ENCODE measurements at regions not wholly inside any gene's neighbourhood (a gene's known extent, or its start where the extent isn't known, plus 50 kb on each side); places are given as distances from the start of the nearest gene placed in this dataset.
"Not testable (repeated sequence)": the region's sequence is repeated elsewhere in the genome, so short reads cannot be mapped to it uniquely, and the experiment has no call there.

DNA sequence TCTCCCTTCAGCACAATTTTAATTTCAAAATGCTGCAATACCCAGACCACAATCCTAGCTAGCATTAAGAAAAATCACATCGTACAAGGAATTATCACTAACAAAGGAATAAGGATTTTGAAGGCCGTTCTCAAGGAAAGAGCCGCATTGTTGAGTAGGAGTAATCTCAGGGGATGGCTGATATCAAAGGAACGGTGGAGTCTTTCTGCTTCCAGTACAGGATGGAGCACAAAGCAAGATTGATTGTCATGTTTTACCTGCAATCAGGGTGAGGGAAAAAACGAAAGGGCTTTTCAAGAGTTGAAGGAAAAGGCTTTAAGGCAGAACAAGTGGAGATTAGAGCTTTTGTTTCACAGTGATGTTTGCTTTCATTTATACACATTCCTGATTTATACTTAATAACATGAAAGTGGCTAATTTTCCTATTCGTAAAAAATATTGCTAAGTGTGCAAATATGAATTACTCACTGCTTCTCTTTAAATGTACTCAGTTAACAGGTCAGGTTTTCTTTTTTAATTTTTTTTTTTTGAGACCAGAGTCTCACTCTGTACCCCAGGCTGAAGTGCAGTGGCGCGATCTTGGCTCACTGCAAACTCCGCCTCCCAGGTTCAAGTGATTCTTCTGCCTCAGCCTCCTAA is 207.0 kb downstream of the TRIML1 start:
- no peak overlapping the region for H3K27ac ChIP-seq
- no peaks in the 10 kb centered on the region for H3K36me3 ChIP-seq
- peaks cover 0 to 17% (median 0%) of the 10 kb centered on the region in 8 donors for H3K9me3 ChIP-seq
- DNase-seq = no peak
- 74 to 78% (median 74%) methylated on average over 9 of the region's 9 CpGs for WGBS, 5 donors
- H3K27me3 ChIP-seq (replicated peaks in 1 of 7) = no peaks in the 10 kb centered on the region
- no peak for TF ChIP-seq POLR2AphosphoS5 (IDR thresholded peaks at IDR 0.05)
- TF ChIP-seq, protein P1, sequence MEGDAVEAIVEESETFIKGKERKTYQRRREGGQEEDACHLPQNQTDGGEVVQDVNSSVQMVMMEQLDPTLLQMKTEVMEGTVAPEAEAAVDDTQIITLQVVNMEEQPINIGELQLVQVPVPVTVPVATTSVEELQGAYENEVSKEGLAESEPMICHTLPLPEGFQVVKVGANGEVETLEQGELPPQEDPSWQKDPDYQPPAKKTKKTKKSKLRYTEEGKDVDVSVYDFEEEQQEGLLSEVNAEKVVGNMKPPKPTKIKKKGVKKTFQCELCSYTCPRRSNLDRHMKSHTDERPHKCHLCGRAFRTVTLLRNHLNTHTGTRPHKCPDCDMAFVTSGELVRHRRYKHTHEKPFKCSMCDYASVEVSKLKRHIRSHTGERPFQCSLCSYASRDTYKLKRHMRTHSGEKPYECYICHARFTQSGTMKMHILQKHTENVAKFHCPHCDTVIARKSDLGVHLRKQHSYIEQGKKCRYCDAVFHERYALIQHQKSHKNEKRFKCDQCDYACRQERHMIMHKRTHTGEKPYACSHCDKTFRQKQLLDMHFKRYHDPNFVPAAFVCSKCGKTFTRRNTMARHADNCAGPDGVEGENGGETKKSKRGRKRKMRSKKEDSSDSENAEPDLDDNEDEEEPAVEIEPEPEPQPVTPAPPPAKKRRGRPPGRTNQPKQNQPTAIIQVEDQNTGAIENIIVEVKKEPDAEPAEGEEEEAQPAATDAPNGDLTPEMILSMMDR (IDR thresholded peaks at IDR 0.05 in 8 of 11, conservative IDR thresholded peaks at IDR 0.05 in 3 of 11) = no peak
- no peak for TF ChIP-seq POLR2A (IDR thresholded peaks at IDR 0.05)
- intact Hi-C loops (cut with DNase I; ENCODE audit: low total_unique reads) = no loop called here
- H3K4me1 ChIP-seq = no peaks in the 10 kb centered on the region
- no peak overlapping the region for H3K4me3 ChIP-seq

DNA sequence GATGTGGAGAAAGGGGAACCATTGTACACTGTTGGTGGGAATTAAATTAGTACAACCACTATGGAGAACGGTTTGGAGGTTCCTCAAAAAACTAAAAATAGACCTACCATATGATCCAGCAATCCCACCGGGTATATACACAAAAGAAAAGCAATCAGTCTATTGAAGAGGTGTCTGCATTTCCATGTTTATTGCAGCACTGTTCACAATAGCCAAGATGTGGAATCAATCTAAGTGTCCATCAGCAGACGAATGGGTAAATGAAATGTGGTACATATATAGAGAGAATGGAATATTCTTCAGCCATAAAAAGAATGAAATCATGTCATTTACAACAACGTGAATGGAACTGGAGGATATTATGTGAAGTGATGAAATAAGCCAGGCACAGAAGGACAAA is 208.1 kb downstream of the TRIML1 start:
- TF ChIP-seq, protein P1 (IDR thresholded peaks at IDR 0.05 in 8 of 11, conservative IDR thresholded peaks at IDR 0.05 in 3 of 11) = no peak
- TF ChIP-seq POLR2AphosphoS5 (IDR thresholded peaks at IDR 0.05) (no peak), POLR2A (IDR thresholded peaks at IDR 0.05) (no peak)
- 54 to 63% (median 60%) methylated on average over 4 of the region's 4 CpGs for WGBS, 5 donors
- no peak overlapping the region for H3K27ac ChIP-seq

DNA sequence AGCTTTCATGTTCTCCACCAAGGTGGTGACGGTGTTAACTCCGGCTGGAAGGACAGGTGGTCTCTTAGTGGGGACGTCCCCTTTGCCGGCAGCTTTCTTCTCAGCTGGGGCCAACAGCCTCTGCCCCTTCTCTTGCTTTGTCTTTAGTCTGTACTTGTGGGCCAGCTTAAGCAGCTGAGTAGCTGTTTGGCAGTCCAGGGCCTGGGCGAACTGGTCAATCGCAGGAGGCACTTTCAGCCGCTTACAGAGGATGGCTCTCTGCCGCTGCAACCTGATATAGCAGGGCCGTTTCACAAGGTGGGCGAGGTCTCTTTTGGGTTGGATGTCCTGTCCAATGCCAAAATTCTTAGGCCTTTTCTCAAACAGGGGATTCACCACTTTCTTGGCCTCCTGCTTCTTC is 210.3 kb downstream of the TRIML1 start:
- H3K4me1 ChIP-seq; H3K36me3 ChIP-seq; H3K27me3 ChIP-seq (replicated peaks in 1 of 7); DNase-seq; H3K4me3 ChIP-seq; H3K27ac ChIP-seq; intact Hi-C loops (cut with DNase I; ENCODE audit: low total_unique reads): not testable (repeated sequence)
- peaks cover 0 to 26% (median 16%) of the 10 kb centered on the region in 8 donors for H3K9me3 ChIP-seq
- 84 to 94% (median 86%) methylated on average over 10 of the region's 10 CpGs for WGBS, 5 donors

More for the DNA sequence above, 208.1 kb downstream of the TRIML1 start:
- intact Hi-C loops (cut with DNase I; ENCODE audit: low total_unique reads) = no loop called here
- no peaks in the 10 kb centered on the region for H3K36me3 ChIP-seq
- H3K4me1 ChIP-seq = no peaks in the 10 kb centered on the region
- no peak overlapping the region for H3K4me3 ChIP-seq
- H3K27me3 ChIP-seq (replicated peaks in 1 of 7) = no peaks in the 10 kb centered on the region
- peaks cover 0 to 17% (median 0%) of the 10 kb centered on the region in 8 donors for H3K9me3 ChIP-seq
- no peak for DNase-seq

DNA sequence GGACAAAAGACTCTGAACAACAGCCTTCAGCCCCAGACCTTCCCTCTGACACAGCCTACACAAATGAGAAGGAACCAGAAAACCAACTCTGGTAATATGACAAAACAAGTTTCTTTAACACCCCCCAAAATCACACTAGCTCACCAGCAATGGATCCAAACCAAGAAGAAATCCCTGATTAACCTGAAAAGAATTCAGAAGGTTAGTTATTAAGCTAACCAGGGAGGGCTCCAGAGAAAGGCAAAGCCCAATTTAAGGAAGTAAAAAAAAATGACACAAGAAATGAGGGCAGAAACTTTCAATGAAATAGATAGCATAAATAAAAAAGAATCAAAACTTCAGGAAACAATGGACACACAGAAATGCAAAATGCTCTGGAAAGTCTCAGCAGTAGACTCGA is 224.0 kb downstream of the TRIML1 start:
- 67 to 83% (median 76%) methylated on average over 1 of the region's 1 CpG for WGBS, 5 donors
- no peak overlapping the region for H3K27ac ChIP-seq

More for the DNA sequence above, 224.0 kb downstream of the TRIML1 start:
- H3K9me3 ChIP-seq = peaks cover 0 to 24% (median 0%) of the 10 kb centered on the region in 8 donors
- DNase-seq = no peak
- H3K36me3 ChIP-seq = no peaks in the 10 kb centered on the region
- H3K4me3 ChIP-seq = no peak overlapping the region
- TF ChIP-seq POLR2AphosphoS5 (IDR thresholded peaks at IDR 0.05) (no peak), POLR2A (IDR thresholded peaks at IDR 0.05) (no peak)
- TF ChIP-seq, protein P1 (IDR thresholded peaks at IDR 0.05 in 8 of 11, conservative IDR thresholded peaks at IDR 0.05 in 3 of 11) = no peak
- no peaks in the 10 kb centered on the region for H3K4me1 ChIP-seq
- intact Hi-C loops (cut with DNase I; ENCODE audit: low total_unique reads) = no loop called here
- no peaks in the 10 kb centered on the region for H3K27me3 ChIP-seq (replicated peaks in 1 of 7)

Data from spleen (tissue), 11 donors.